Natural killer cell (primary cell): ENCODE measurements at regions not wholly inside any gene's neighbourhood (a gene's known extent, or its start where the extent isn't known, plus 50 kb on each side); places are given as distances from the start of the nearest gene placed in this dataset.
"Not testable (repeated sequence)": the region's sequence is repeated elsewhere in the genome, so short reads cannot be mapped to it uniquely, and the experiment has no call there.

Experiments used
- ATAC-seq, 3 donors: fragments of 150-1000 bp in 2 of 3; fragments of 200-7000 bp in 1 of 3; cut with Tn5 transposase; 1 replicate in 1 of 3; 2 replicates in 2 of 3; pipeline ENCODE4 v1.10.0; 2021; ENCODE audit warnings: mild to moderate bottlenecking in 2 of 3, moderate library complexity in 2 of 3
- DNase-seq, 2 donors: peaks; one replicate each; pipeline versions ENCODE4 v3.0.0 to v3.0.0-alpha.2; 2013 to 2021; ENCODE audit warnings: mixed read lengths in 1 of 2
- H3K27ac ChIP-seq: one replicate; pipeline ENCODE4 v1.5.1; 2013; ENCODE audit warnings: mild to moderate bottlenecking, low read length
- H3K27me3 ChIP-seq: one replicate; pipeline ENCODE4 v1.6.1; 2013; ENCODE audit warnings: low read length; ENCODE audit not compliant: control insufficient read depth, insufficient read depth
- H3K36me3 ChIP-seq: one replicate; pipeline ENCODE4 v1.6.1; 2013; ENCODE audit warnings: low read length; ENCODE audit not compliant: control insufficient read depth, insufficient read depth
- H3K4me1 ChIP-seq: one replicate; pipeline ENCODE4 v1.6.1; 2013; ENCODE audit warnings: low read length; ENCODE audit not compliant: control insufficient read depth, insufficient read depth
- H3K4me3 ChIP-seq: one replicate; pipeline ENCODE4 v1.5.1; 2013; ENCODE audit warnings: low read length
- H3K9me3 ChIP-seq: one replicate; pipeline ENCODE4 v1.6.1; 2013; ENCODE audit warnings: low read length; ENCODE audit not compliant: control insufficient read depth, insufficient read depth
- H3K27ac Mint-ChIP-seq, 2 donors: one replicate each; pipeline ENCODE4 v1.8.0; 2022; ENCODE audit warnings: mild to moderate bottlenecking in 2 of 2, mixed read lengths in 2 of 2, moderate library complexity in 1 of 2
- H3K27me3 Mint-ChIP-seq, 2 donors: one replicate each; pipeline ENCODE4 v1.8.0; 2022; ENCODE audit warnings: low read depth in 2 of 2, mixed read lengths in 2 of 2
- H3K36me3 Mint-ChIP-seq: one replicate; pipeline ENCODE4 v1.8.0; 2022; ENCODE audit warnings: mixed read lengths
- H3K4me1 Mint-ChIP-seq, 2 donors: one replicate each; pipeline ENCODE4 v1.8.0; 2022; ENCODE audit warnings: mixed read lengths in 2 of 2
- H3K4me3 Mint-ChIP-seq: one replicate; pipeline ENCODE4 v1.8.0; 2022; ENCODE audit warnings: mild to moderate bottlenecking, moderate library complexity, mixed read lengths
- H3K9me3 Mint-ChIP-seq, 2 donors: one replicate each; pipeline ENCODE4 v1.8.0; 2022; ENCODE audit warnings: mixed read lengths in 2 of 2
- WGBS: methylation state at CpG from one replicate; pipeline ENCODE4 v1.1.7; 2013; ENCODE audit warnings: missing lambda C conversion rate; ENCODE audit not compliant: insufficient coverage; 5-methylcytosine and 5-hydroxymethylcytosine counted together
- intact Hi-C: fragments of 100-400 bp; cut with micrococcal nuclease; formaldehyde crosslinking; loops from one replicate; pipeline ENCODE4 v1.14.2; 2022
- TF ChIP-seq, protein P1 (sequence below): fragments of 200-600 bp; IDR thresholded peaks from one replicate; pipeline ENCODE4 v1.8.0; 2022; ENCODE audit warnings: antibody characterized with exemption

DNA sequence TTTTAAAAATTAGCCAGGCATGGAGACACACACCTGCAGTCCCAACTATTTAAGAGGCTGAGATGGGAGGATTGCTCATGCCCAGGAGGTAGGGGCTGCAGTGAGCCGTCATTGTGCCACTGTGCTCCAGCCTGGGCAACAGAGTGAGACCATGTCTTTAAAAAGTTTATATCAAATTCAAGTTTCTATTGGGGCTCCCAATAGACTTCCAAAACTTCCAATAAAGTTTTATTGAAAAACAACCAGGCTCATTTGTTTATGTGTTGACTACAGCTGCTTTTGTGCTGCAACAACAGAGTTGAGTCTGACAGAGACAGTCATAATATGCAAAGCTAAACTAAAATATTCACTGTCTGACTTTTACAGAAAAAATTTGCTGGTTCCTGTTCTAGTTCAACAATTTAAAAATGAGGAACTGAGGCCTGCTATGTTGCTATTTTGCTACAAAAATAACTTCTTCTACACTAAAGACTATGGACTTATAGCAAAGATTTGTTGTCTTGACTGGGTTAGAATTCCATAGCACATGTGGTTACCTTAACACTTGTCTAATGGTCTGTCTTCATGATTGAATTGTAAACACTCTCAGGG lies 63.3 kb upstream of the RELL1 start:
- 80% methylated on average over 1 of the region's 1 CpG for WGBS

DNA sequence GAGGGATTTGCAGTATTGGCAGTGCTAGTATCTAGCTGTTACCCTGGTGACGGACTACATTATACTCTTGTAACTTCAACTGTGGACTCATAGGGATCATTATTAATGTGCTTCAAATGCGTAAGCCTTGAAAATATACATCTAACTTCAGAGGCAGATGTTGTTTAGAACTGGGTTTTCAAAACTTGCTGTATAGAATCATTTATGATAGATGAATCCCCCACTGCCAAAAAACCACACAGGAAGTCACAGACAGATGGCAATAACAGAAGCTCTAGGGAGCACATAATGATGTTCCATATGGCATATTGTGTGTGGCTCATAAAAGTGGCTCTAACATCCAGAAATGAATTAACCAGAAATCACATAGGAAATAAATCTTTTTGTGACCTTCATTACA lies 62.3 kb upstream of the RELL1 start:
- DNase-seq (no peak), ATAC-seq (no peak)
- Histone ChIP-seq H3K9me3 (no peaks in the 10 kb centered on the region), H3K4me3 (no peak overlapping the region), H3K27ac (no peak overlapping the region), H3K27me3 (no peaks in the 10 kb centered on the region), H3K36me3 (no peaks in the 10 kb centered on the region), H3K4me1 (no peaks in the 10 kb centered on the region)
- intact Hi-C loops, result no loop called here
- Mint-ChIP-seq H3K9me3 (no peaks in the 10 kb centered on the region), H3K4me3 (no peak overlapping the region), H3K27me3 (peaks cover 0 to 5% of the 10 kb centered on the region in 2 donors), H3K27ac (no peak overlapping the region), H3K36me3 (no peaks in the 10 kb centered on the region), H3K4me1 (peaks cover 8 to 12% of the 10 kb centered on the region in 2 donors)
- WGBS, result 33% methylated on average over 1 of the region's 2 CpGs
- TF ChIP-seq, protein P1, sequence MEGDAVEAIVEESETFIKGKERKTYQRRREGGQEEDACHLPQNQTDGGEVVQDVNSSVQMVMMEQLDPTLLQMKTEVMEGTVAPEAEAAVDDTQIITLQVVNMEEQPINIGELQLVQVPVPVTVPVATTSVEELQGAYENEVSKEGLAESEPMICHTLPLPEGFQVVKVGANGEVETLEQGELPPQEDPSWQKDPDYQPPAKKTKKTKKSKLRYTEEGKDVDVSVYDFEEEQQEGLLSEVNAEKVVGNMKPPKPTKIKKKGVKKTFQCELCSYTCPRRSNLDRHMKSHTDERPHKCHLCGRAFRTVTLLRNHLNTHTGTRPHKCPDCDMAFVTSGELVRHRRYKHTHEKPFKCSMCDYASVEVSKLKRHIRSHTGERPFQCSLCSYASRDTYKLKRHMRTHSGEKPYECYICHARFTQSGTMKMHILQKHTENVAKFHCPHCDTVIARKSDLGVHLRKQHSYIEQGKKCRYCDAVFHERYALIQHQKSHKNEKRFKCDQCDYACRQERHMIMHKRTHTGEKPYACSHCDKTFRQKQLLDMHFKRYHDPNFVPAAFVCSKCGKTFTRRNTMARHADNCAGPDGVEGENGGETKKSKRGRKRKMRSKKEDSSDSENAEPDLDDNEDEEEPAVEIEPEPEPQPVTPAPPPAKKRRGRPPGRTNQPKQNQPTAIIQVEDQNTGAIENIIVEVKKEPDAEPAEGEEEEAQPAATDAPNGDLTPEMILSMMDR, result no peak

More for the DNA sequence above, 63.3 kb upstream of the RELL1 start:
- H3K4me1 Mint-ChIP-seq, result peaks cover 12% of the 10 kb centered on the region in 2 donors
- H3K27me3 Mint-ChIP-seq, result peaks cover 5 to 9% of the 10 kb centered on the region in 2 donors
- Histone ChIP-seq H3K9me3 (no peaks in the 10 kb centered on the region), H3K27me3 (no peaks in the 10 kb centered on the region), H3K36me3 (no peaks in the 10 kb centered on the region), H3K4me1 (no peaks in the 10 kb centered on the region), H3K27ac (no peak overlapping the region), H3K4me3 (no peak overlapping the region)
- intact Hi-C loops, result no loop called here
- H3K4me3 Mint-ChIP-seq, result no peak overlapping the region
- TF ChIP-seq, protein P1, result no peak
- ATAC-seq (no peak), DNase-seq (no peak)
- H3K36me3 Mint-ChIP-seq, result no peaks in the 10 kb centered on the region
- no peaks in the 10 kb centered on the region for H3K9me3 Mint-ChIP-seq
- no peak overlapping the region for H3K27ac Mint-ChIP-seq

DNA sequence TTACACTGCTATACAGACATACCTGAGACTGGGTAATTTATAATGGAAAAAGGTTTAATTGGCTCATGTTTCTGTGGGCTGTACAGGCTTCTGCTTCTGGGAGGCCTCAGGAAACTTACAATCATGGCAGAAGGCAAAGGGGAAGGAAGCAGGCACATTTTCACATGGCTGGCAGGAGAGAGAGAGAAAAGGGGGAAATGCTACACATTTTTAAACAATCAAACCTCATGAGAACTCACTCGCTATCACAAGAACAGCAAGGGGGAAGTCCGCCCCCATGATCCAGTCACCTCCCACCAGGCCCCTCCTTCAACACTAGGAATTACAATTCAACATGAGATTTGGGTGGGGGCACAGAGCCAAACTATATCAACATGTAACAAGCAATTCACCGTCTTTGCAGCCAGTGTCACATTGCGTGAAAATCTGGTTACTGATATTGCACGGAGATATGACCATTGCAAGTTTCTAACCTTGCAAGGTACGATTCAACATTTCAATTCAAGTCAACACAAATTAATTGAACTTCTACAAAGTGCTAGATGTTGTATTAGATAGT lies 61.7 kb upstream of the RELL1 start:
- no peak for ATAC-seq
- H3K4me1 Mint-ChIP-seq, result peaks cover 8 to 12% of the 10 kb centered on the region in 2 donors
- intact Hi-C loops, result no loop called here
- no peaks in the 10 kb centered on the region for H3K9me3 Mint-ChIP-seq
- no peaks in the 10 kb centered on the region for H3K36me3 Mint-ChIP-seq
- H3K4me1 ChIP-seq, result no peaks in the 10 kb centered on the region
- no peak overlapping the region for H3K27ac Mint-ChIP-seq
- H3K27ac ChIP-seq, result no peak overlapping the region
- TF ChIP-seq, protein P1, result no peak
- no peak for DNase-seq
- no peak overlapping the region for H3K4me3 ChIP-seq
- H3K36me3 ChIP-seq, result no peaks in the 10 kb centered on the region
- H3K27me3 Mint-ChIP-seq, result peaks cover 0 to 5% of the 10 kb centered on the region in 2 donors
- WGBS, result 70% methylated on average over 6 of the region's 6 CpGs
- no peaks in the 10 kb centered on the region for H3K9me3 ChIP-seq
- H3K4me3 Mint-ChIP-seq, result no peak overlapping the region
- no peaks in the 10 kb centered on the region for H3K27me3 ChIP-seq

DNA sequence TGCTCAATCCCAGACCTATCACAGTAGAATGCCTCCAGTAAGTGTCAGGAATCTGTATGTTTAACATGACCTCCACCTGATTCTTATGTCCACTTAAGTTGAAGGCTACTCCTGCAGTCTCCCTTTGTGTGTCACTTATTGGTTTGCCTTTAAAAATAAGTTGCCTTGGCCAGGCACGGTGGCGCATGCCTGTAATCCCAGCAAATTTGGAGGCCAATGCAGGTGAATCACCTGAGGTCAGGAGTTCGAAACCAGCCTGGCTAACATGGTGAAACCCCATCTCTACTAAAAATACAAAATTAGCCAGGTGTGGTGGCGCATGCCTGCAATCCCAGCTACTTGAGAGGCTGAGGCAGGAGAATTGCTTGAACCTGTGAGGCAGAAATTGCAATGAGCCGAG lies 60.7 kb upstream of the RELL1 start:
- WGBS, result 73% methylated on average over 5 of the region's 5 CpGs
- H3K27ac ChIP-seq, H3K27ac Mint-ChIP-seq, intact Hi-C loops, ATAC-seq, H3K27me3 Mint-ChIP-seq, H3K27me3 ChIP-seq, H3K36me3 ChIP-seq, DNase-seq, H3K4me1 ChIP-seq, H3K4me3 ChIP-seq, H3K9me3 Mint-ChIP-seq, H3K4me3 Mint-ChIP-seq, H3K9me3 ChIP-seq, H3K36me3 Mint-ChIP-seq: not testable (repeated sequence)
- peaks cover 8 to 12% of the 10 kb centered on the region in 2 donors for H3K4me1 Mint-ChIP-seq
